GM23248 (cell line): ENCODE measurements at regions not wholly inside any gene's neighbourhood (a gene's known extent, or its start where the extent isn't known, plus 50 kb on each side); places are given as distances from the start of the nearest gene placed in this dataset.

ENCODE experiments used
- DNase-seq: peaks from one replicate; pipeline ENCODE4 v3.0.0-alpha.2; 2015
- H2AFZ ChIP-seq: fragments of 200-600 bp; sonication (generic); 2 replicates; pipeline ENCODE4 v1.6.1; 2016; ENCODE audit warnings: antibody characterized with exemption
- H3F3A ChIP-seq: fragments of 200-600 bp; sonication (generic); 2 replicates; pipeline ENCODE4 v1.6.1; 2016; ENCODE audit warnings: mild to moderate bottlenecking, antibody characterized with exemption, mixed run types; ENCODE audit not compliant: insufficient read depth
- H3K27ac ChIP-seq: fragments of 200-600 bp; sonication (generic); 2 replicates; pipeline ENCODE4 v1.5.1; 2016; ENCODE audit warnings: mild to moderate bottlenecking
- H3K27me3 ChIP-seq: fragments of 200-600 bp; sonication (generic); replicated peaks from 2 replicates; pipeline ENCODE4 v1.6.1; 2016; ENCODE audit warnings: mild to moderate bottlenecking; ENCODE audit not compliant: insufficient read depth
- H3K36me3 ChIP-seq: fragments of 200-600 bp; sonication (generic); 2 replicates; pipeline ENCODE4 v1.6.1; 2016; ENCODE audit warnings: low read depth, mild to moderate bottlenecking
- H3K4me1 ChIP-seq: fragments of 200-600 bp; sonication (generic); 2 replicates; pipeline ENCODE4 v1.6.1; 2016; ENCODE audit warnings: mild to moderate bottlenecking; ENCODE audit not compliant: insufficient read depth
- H3K4me2 ChIP-seq: fragments of 200-600 bp; sonication (generic); one replicate; pipeline ENCODE4 v1.6.1; 2016; ENCODE audit warnings: mild to moderate bottlenecking; ENCODE audit not compliant: unreplicated experiment
- H3K4me3 ChIP-seq: fragments of 200-600 bp; sonication (generic); 2 replicates; pipeline ENCODE4 v1.5.1; 2016; ENCODE audit warnings: mild to moderate bottlenecking
- H3K79me2 ChIP-seq: fragments of 200-600 bp; sonication (generic); 2 replicates; pipeline ENCODE4 v1.6.1; 2016; ENCODE audit warnings: mild to moderate bottlenecking; ENCODE audit not compliant: insufficient read depth
- H3K9ac ChIP-seq: fragments of 200-600 bp; sonication (generic); 2 replicates; pipeline ENCODE4 v1.6.1; 2016; ENCODE audit warnings: mild to moderate bottlenecking
- H3K9me2 ChIP-seq: fragments of 200-600 bp; sonication (generic); 2 replicates; pipeline ENCODE4 v1.6.1; 2016; ENCODE audit warnings: mixed run types, mild to moderate bottlenecking, moderate library complexity; ENCODE audit not compliant: insufficient read depth
- H3K9me3 ChIP-seq: fragments of 200-600 bp; sonication (generic); one replicate; pipeline ENCODE4 v1.6.1; 2017; ENCODE audit warnings: low read depth
- H4K20me1 ChIP-seq: fragments of 200-600 bp; sonication (generic); 2 replicates; pipeline ENCODE4 v1.6.0; 2016; ENCODE audit not compliant: insufficient read depth
- EZH2 ChIP-seq: fragments of 200-600 bp; sonication (generic); IDR thresholded peaks from 2 replicates; pipeline ENCODE4 v1.6.1; 2018; ENCODE audit warnings: antibody characterized with exemption, mild to moderate bottlenecking; ENCODE audit not compliant: insufficient read depth, poor library complexity, severe bottlenecking
- EZH2phosphoT487 ChIP-seq: fragments of 200-600 bp; sonication (generic); IDR thresholded peaks from 2 replicates; pipeline ENCODE4 v1.6.1; 2018; ENCODE audit warnings: antibody characterized with exemption, moderate library complexity, mild to moderate bottlenecking, low read depth; ENCODE audit not compliant: insufficient read depth
- WGBS, 2 experiments: methylation state at CpG; one replicate each; pipeline ENCODE4 v1.1.6; 2015 to 2017; ENCODE audit warnings: low lambda C conversion rate in 2 of 2, low coverage in 1 of 2; ENCODE audit errors: missing lambda C conversion rate in 2 of 2; 5-methylcytosine and 5-hydroxymethylcytosine counted together
- in situ Hi-C: fragments of 300-500 bp; cut with MboI; formaldehyde crosslinking; loops from 2 replicates; pipeline ENCODE4 v1.15.0; 2020

DNA sequence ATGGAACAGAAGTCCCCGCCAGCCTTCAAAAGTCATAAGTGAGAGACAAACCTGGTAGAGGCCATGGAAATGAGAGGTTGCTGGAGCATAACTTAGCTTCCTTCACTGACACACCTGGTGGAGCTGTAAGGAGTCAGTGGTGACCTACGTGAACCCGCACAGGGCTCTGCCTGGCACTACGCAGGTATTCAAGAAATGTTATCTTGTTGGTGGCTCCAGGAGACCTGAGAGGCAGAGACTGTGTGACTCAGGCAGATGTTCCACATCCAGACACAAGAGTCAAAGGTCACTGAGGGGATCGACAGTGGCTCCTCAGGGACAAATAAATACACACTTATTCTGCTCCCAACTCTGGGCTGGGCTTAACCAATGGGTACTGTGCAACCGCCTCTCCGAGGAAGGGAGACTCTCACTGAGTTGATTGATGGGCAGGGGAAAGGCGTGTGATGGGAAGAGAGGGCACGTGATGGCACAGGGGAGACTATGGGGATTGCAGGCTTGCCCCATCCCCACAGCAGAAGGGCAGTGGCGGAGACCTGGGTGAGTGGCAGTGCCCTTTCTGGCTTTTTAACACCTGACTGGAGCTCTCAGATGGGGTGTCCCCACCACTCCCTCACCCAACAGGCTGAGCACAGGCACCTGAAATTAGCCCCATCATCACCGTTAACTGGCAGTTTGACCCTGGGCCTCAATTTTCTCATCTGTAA, 111.7 kb upstream of the SMAD3 start:
- Histone ChIP-seq H3K9me2 (no peaks in the 10 kb centered on the region), H3K79me2 (no peaks in the 10 kb centered on the region), H3F3A (no peaks in the 10 kb centered on the region; the same call in 1 of the 2 replicates), H3K36me3 (no peaks in the 10 kb centered on the region), H3K4me2 (no peak overlapping the region), H3K27me3 (no peaks in the 10 kb centered on the region), H3K27ac (no peak overlapping the region), H2AFZ (no peak overlapping the region), H4K20me1 (no peaks in the 10 kb centered on the region), H3K4me1 (peaks cover 8% of the 10 kb centered on the region), H3K9ac (no peak overlapping the region), H3K9me3 (peaks cover 3% of the 10 kb centered on the region), H3K4me3 (no peak overlapping the region)
- DNase-seq: no peak
- TF ChIP-seq EZH2phosphoT487 (no peak), EZH2 (no peak)
- in situ Hi-C loops: no loop called here
- 89% methylated on average over 11 of the region's 11 CpGs for WGBS, 2 experiments

GRCh38 chr15:66954601-66955000, 110.8 kb upstream of the SMAD3 start:
- DNase-seq: no peak
- Histone ChIP-seq H3K4me2 (no peak overlapping the region), H4K20me1 (no peaks in the 10 kb centered on the region), H3K36me3 (no peaks in the 10 kb centered on the region), H3K27me3 (no peaks in the 10 kb centered on the region), H3K9me2 (no peaks in the 10 kb centered on the region), H3K27ac (no peak overlapping the region), H3K9ac (no peak overlapping the region), H3K4me1 (peaks cover 8% of the 10 kb centered on the region), H3K79me2 (no peaks in the 10 kb centered on the region), H3K4me3 (no peak overlapping the region), H2AFZ (no peak overlapping the region), H3K9me3 (peaks cover 3% of the 10 kb centered on the region), H3F3A (no peaks in the 10 kb centered on the region; the same call in 1 of the 2 replicates)
- WGBS, 2 experiments: 83 to 88% methylated on average over 6 of the region's 6 CpGs
- in situ Hi-C loops: no loop called here
- TF ChIP-seq EZH2phosphoT487: no peak
- TF ChIP-seq EZH2: no peak

- Histone ChIP-seq H3K9me2 (no peaks in the 10 kb centered on the region), H3F3A (no peaks in the 10 kb centered on the region; the same call in 1 of the 2 replicates), H3K9ac (no peak overlapping the region), H3K9me3 (no peaks in the 10 kb centered on the region), H3K27me3 (no peaks in the 10 kb centered on the region), H3K4me3 (no peak overlapping the region), H3K4me1 (peaks cover 8% of the 10 kb centered on the region), H3K27ac (no peak overlapping the region), H3K36me3 (no peaks in the 10 kb centered on the region), H4K20me1 (no peaks in the 10 kb centered on the region), H3K79me2 (no peaks in the 10 kb centered on the region), H2AFZ (no peak overlapping the region), H3K4me2 (no peak overlapping the region)
- in situ Hi-C loops: no loop called here
- WGBS, 2 experiments: 86 to 87% methylated on average over 4 of the region's 4 CpGs
- no peak for DNase-seq
- TF ChIP-seq EZH2phosphoT487 (no peak), EZH2 (no peak)
Observed at GRCh38 chr15:66955001-66955516, 110.3 kb upstream of the SMAD3 start.

GRCh38 chr15:66955871-66956585, 109.4 kb upstream of the SMAD3 start:
- in situ Hi-C loops: no loop called here
- Histone ChIP-seq H3K4me1 (peaks cover 8% of the 10 kb centered on the region), H4K20me1 (no peaks in the 10 kb centered on the region), H2AFZ (no peak overlapping the region), H3F3A (no peaks in the 10 kb centered on the region; the same call in 1 of the 2 replicates), H3K4me3 (no peak overlapping the region), H3K9me3 (no peaks in the 10 kb centered on the region), H3K9me2 (no peaks in the 10 kb centered on the region), H3K36me3 (no peaks in the 10 kb centered on the region), H3K27ac (no peak overlapping the region), H3K79me2 (no peaks in the 10 kb centered on the region), H3K4me2 (no peak overlapping the region), H3K9ac (no peak overlapping the region), H3K27me3 (no peaks in the 10 kb centered on the region)
- 54 to 79% methylated on average over 2 of the region's 2 CpGs for WGBS, 2 experiments
- peak; percentile 84 for DNase-seq
- TF ChIP-seq EZH2phosphoT487 (no peak), EZH2 (no peak)
